ENCODE measurements at regions not wholly inside any gene's neighbourhood (a gene's known extent, or its start where the extent isn't known, plus 50 kb on each side); places are given as distances from the start of the nearest gene placed in this dataset.

DNA sequence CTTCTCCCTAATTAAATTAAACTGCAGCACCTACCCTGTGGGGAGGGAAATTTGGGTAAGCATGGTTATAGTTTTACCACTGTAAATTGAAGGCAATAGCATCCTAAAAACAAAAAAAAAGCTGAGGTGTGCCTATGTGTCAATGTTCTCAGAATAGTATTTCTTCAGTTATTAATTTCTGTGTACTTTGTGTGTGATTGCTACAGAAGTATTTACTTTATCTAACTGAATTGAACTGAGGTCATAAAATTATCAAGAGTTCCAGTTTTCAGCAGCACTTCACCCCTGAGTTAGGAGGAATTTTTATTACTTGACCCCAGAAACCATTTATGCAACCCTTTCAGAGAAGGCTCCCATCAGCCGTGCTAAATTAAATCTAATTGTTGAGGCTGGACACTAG lies 333.6 kb upstream of the ALCAM start:
- TF ChIP-seq, protein P1, sequence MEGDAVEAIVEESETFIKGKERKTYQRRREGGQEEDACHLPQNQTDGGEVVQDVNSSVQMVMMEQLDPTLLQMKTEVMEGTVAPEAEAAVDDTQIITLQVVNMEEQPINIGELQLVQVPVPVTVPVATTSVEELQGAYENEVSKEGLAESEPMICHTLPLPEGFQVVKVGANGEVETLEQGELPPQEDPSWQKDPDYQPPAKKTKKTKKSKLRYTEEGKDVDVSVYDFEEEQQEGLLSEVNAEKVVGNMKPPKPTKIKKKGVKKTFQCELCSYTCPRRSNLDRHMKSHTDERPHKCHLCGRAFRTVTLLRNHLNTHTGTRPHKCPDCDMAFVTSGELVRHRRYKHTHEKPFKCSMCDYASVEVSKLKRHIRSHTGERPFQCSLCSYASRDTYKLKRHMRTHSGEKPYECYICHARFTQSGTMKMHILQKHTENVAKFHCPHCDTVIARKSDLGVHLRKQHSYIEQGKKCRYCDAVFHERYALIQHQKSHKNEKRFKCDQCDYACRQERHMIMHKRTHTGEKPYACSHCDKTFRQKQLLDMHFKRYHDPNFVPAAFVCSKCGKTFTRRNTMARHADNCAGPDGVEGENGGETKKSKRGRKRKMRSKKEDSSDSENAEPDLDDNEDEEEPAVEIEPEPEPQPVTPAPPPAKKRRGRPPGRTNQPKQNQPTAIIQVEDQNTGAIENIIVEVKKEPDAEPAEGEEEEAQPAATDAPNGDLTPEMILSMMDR (IDR thresholded peaks at IDR 0.05; ENCODE audit: control extremely low read depth, extremely low read depth, low read depth, missing control alignments): no peak
- ChIA-PET POLR2A (no interaction called here), CTCF (no interaction called here)
- DNase-seq (ENCODE audit: extremely low spot score): no peak

DNA sequence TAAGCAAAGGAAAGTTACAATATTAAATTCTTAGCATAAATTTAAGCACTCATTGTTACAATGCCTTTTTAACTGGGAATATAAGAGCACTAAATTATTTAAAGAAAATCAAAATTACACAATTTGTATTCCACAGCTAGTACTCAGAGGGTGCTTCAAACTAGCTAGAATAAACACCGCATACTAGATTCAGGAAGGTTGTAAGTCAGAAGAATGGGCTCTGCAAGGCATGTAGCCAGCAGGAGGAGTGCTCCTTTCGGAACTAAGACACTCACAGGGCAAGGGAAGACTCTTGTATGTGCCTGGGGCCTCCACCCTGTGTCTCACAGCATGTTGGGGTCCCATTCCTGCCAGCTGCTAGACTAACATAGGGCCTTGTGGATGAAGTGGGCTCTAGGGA lies 327.7 kb upstream of the ALCAM start:
- ChIA-PET POLR2A (no interaction called here), CTCF (no interaction called here)
- DNase-seq (ENCODE audit: extremely low spot score): no peak
- TF ChIP-seq, protein P1 (IDR thresholded peaks at IDR 0.05; ENCODE audit: control extremely low read depth, extremely low read depth, low read depth, missing control alignments): no peak

DNA sequence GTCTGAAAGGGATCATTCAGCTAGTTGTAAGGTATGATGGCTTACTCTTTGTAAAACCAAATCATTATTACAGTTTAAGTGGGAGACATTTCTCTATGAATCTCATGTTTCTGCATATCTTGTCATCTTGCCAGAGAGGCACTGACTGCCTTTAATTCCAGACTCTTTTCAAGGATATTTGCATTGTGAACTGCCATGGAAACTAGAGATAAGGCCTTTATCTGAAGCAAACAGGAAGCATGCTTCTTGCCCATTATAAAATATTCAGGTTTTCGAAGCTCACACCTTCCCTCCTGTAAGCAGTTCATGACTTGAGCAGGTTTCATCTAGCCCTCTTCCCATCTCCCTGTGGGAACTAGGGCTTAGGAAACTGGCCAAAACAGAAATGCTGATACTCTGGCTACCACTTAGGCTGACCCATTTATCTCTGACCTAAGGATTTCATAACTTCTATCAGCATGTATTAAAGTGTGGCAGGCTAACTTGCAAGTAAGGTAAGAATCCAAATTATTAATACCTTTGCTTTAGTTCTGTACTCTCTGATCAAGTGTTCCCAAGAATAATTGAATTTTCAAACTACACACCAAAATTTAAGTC lies 326.6 kb upstream of the ALCAM start:
- ChIA-PET CTCF (interaction anchor here (1.0 kb wide), 1 partner anchor 12 kb away, joined by 3 read pairs; no protein-coding TSS in a partner anchor), POLR2A (no interaction called here)
- TF ChIP-seq, protein P1 (IDR thresholded peaks at IDR 0.05; ENCODE audit: control extremely low read depth, extremely low read depth, low read depth, missing control alignments): no peak
- no peak for DNase-seq (ENCODE audit: extremely low spot score)

DNA sequence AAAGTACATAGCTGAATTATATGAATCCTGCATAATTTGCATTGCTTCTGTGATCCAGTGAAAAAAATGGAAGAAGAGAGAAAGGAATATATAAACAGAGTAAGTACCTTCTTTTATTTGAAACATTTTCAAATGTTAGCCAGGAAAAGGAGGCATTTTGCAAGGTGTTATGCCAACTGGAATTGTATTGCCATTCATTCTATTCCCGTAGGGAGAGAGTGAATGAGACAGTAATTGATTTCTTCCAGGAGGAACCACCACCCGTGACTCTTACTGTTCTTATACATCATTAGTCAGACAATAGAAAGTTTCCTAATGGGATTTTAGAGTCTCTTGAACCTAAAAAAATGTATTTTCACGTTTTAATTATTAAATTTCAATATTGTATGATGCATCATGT lies 324.1 kb upstream of the ALCAM start:
- no peak for DNase-seq (ENCODE audit: extremely low spot score)
- TF ChIP-seq, protein P1 (IDR thresholded peaks at IDR 0.05; ENCODE audit: control extremely low read depth, extremely low read depth, low read depth, missing control alignments): no peak
- ChIA-PET CTCF (no interaction called here), POLR2A (no interaction called here)

GRCh38 chr3:105051111-105051510 lies 315.6 kb upstream of the ALCAM start:
- no peak for DNase-seq (ENCODE audit: extremely low spot score)
- ChIA-PET CTCF (interaction anchor here (0.9 kb wide), 1 partner anchor 62 kb away, joined by 3 read pairs; no protein-coding TSS in a partner anchor), POLR2A (no interaction called here)
- TF ChIP-seq, protein P1 (IDR thresholded peaks at IDR 0.05; ENCODE audit: control extremely low read depth, extremely low read depth, low read depth, missing control alignments): no peak

DNA sequence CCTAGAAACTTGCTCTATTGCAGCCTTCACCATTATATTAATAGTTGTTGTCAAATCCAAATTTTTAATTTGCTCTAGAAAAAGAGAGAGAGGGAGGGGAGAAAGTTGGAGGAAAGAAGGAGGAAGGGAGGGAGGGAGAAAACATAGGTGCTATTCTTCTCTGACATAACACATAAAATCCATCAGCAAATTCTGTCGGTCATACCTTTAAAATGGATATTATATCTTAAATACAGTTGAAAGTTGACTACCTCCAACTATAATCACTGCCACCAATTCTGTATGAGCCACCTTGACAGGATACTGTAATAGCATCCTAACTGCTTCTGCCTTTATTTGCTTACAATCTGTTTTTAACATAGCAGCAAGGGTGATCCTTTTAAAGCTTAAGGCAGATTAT lies 314.7 kb upstream of the ALCAM start:
- TF ChIP-seq, protein P1 (IDR thresholded peaks at IDR 0.05; ENCODE audit: control extremely low read depth, extremely low read depth, low read depth, missing control alignments): no peak
- ChIA-PET POLR2A (no interaction called here), CTCF (no interaction called here)
- DNase-seq (ENCODE audit: extremely low spot score): no peak

GRCh38 chr3:105062853-105063252 lies 303.9 kb upstream of the ALCAM start:
- ChIA-PET CTCF (no interaction called here), POLR2A (no interaction called here)
- no peak for DNase-seq (ENCODE audit: extremely low spot score)
- TF ChIP-seq, protein P1 (IDR thresholded peaks at IDR 0.05; ENCODE audit: control extremely low read depth, extremely low read depth, low read depth, missing control alignments): no peak

Measured in GM10248 (cell line).